SJSA1 (cell line): ENCODE measurements at regions not wholly inside any gene's neighbourhood (a gene's known extent, or its start where the extent isn't known, plus 50 kb on each side); places are given as distances from the start of the nearest gene placed in this dataset.
"Not testable (repeated sequence)": the region's sequence is repeated elsewhere in the genome, so short reads cannot be mapped to it uniquely, and the experiment has no call there.

ENCODE experiments used
- DNase-seq, 2 experiments: peaks; one replicate each; pipeline ENCODE4 v3.0.0-alpha.2; 2015 to 2020; ENCODE audit warnings: low spot score in 2 of 2, low read depth in 1 of 2
- H3K27ac ChIP-seq: fragments of 250-450 bp; sonication (Bioruptor Pico); 2 replicates; pipeline ENCODE4 v1.5.1; 2020; ENCODE audit warnings: mild to moderate bottlenecking, moderate library complexity
- H3K27me3 ChIP-seq: fragments of 250-450 bp; sonication (Bioruptor Pico); replicated peaks from 2 replicates; pipeline ENCODE4 v1.5.1; 2020; ENCODE audit warnings: mild to moderate bottlenecking, moderate library complexity
- H3K36me3 ChIP-seq: fragments of 250-450 bp; sonication (Bioruptor Pico); 2 replicates; pipeline ENCODE4 v1.5.1; 2020; ENCODE audit warnings: mild to moderate bottlenecking
- H3K4me1 ChIP-seq: fragments of 250-450 bp; sonication (Bioruptor Pico); replicated peaks from 2 replicates; pipeline ENCODE4 v1.6.1; 2021; ENCODE audit warnings: mild to moderate bottlenecking
- H3K4me3 ChIP-seq: fragments of 250-450 bp; sonication (Bioruptor Pico); 2 replicates; pipeline ENCODE4 v1.5.1; 2020; ENCODE audit warnings: mild to moderate bottlenecking
- H3K9me3 ChIP-seq: fragments of 250-450 bp; sonication (Bioruptor Pico); replicated peaks from 2 replicates; pipeline ENCODE4 v1.5.1; 2020; ENCODE audit warnings: mild to moderate bottlenecking

GRCh38 chrY:18689890-18690593 lies 83.5 kb downstream of the HSFY2 start:
- H3K4me1 ChIP-seq, H3K4me3 ChIP-seq, H3K36me3 ChIP-seq, DNase-seq, H3K27ac ChIP-seq, H3K27me3 ChIP-seq, H3K9me3 ChIP-seq: not testable (repeated sequence)

GRCh38 chrY:18696788-18697187 lies 76.7 kb downstream of the HSFY2 start:
- not testable (repeated sequence) for H3K27ac ChIP-seq, H3K4me3 ChIP-seq, H3K36me3 ChIP-seq, H3K4me1 ChIP-seq, H3K27me3 ChIP-seq, H3K9me3 ChIP-seq, DNase-seq

- H3K4me1 ChIP-seq, DNase-seq, H3K36me3 ChIP-seq, H3K27ac ChIP-seq, H3K27me3 ChIP-seq, H3K9me3 ChIP-seq, H3K4me3 ChIP-seq: not testable (repeated sequence)
These were observed 69.3 kb downstream of the HSFY2 start for GRCh38 chrY:18704198-18704597.

- not testable (repeated sequence) for H3K4me1 ChIP-seq, DNase-seq, H3K36me3 ChIP-seq, H3K27ac ChIP-seq, H3K27me3 ChIP-seq, H3K4me3 ChIP-seq, H3K9me3 ChIP-seq
These were observed 61.8 kb downstream of the HSFY2 start for GRCh38 chrY:18711785-18712184.

GRCh38 chrY:18713760-18714159 lies 59.8 kb downstream of the HSFY2 start:
- H3K27ac ChIP-seq, H3K4me1 ChIP-seq, H3K4me3 ChIP-seq, DNase-seq, H3K27me3 ChIP-seq, H3K9me3 ChIP-seq, H3K36me3 ChIP-seq: not testable (repeated sequence)

- H3K4me3 ChIP-seq, H3K4me1 ChIP-seq, H3K36me3 ChIP-seq, H3K27ac ChIP-seq, DNase-seq, H3K9me3 ChIP-seq, H3K27me3 ChIP-seq: not testable (repeated sequence)
These were observed 54.8 kb downstream of the HSFY2 start for GRCh38 chrY:18718714-18719113.

GRCh38 chrY:18720395-18720794 lies 53.1 kb downstream of the HSFY2 start:
- DNase-seq, H3K27me3 ChIP-seq, H3K4me3 ChIP-seq, H3K27ac ChIP-seq, H3K4me1 ChIP-seq, H3K9me3 ChIP-seq, H3K36me3 ChIP-seq: not testable (repeated sequence)
